Panc1 (cell line): ENCODE measurements at regions not wholly inside any gene's neighbourhood (a gene's known extent, or its start where the extent isn't known, plus 50 kb on each side); places are given as distances from the start of the nearest gene placed in this dataset.

Source experiments
- CTCF ChIP-seq: fragments of 450-650 bp; IDR thresholded peaks from 2 replicates; pipeline ENCODE4 v1.5.1; 2017; ENCODE audit warnings: mild to moderate bottlenecking
- POLR2AphosphoS5 ChIP-seq: IDR thresholded peaks from 2 replicates; pipeline ENCODE4 v1.6.1; 2012; ENCODE audit warnings: mild to moderate bottlenecking, low read depth, low read length, moderate library complexity
- REST ChIP-seq, 2 experiments: IDR thresholded peaks; 2 replicates each; pipeline ENCODE4 v1.6.1; 2011 to 2012; ENCODE audit warnings: low read depth in 2 of 2, control low read depth in 1 of 2, low read length in 1 of 2, mild to moderate bottlenecking in 1 of 2, moderate library complexity in 1 of 2; ENCODE audit not compliant: insufficient read depth in 1 of 2
- SIN3A ChIP-seq: IDR thresholded peaks from 2 replicates; pipeline ENCODE4 v1.6.1; 2012; ENCODE audit warnings: low read depth, mild to moderate bottlenecking, low read length, moderate library complexity, borderline replicate concordance; ENCODE audit not compliant: insufficient read depth
- TCF7L2 ChIP-seq: IDR thresholded peaks from 2 replicates; pipeline ENCODE4 v1.6.1; 2011; ENCODE audit warnings: mild to moderate bottlenecking, low read depth, low read length, inconsistent platforms

GRCh38 chr5:2375757-2376250 is 375.7 kb downstream of the IRX2 start:
- TF ChIP-seq CTCF (no peak), REST (IDR thresholded peaks at IDR 0.05; ENCODE audit: insufficient read depth in 1 of 2, low read depth in 2 of 2, low read length in 1 of 2) (no peak), TCF7L2 (no peak), POLR2AphosphoS5 (no peak), SIN3A (no peak)
